Islet precursor cell (in vitro differentiated cells): ENCODE measurements at regions not wholly inside any gene's neighbourhood (a gene's known extent, or its start where the extent isn't known, plus 50 kb on each side); places are given as distances from the start of the nearest gene placed in this dataset.
"Not testable (repeated sequence)": the region's sequence is repeated elsewhere in the genome, so short reads cannot be mapped to it uniquely, and the experiment has no call there.

Source experiments
- DNase-seq: peaks from one replicate; pipeline ENCODE4 v3.0.0-alpha.2; 2018

DNA sequence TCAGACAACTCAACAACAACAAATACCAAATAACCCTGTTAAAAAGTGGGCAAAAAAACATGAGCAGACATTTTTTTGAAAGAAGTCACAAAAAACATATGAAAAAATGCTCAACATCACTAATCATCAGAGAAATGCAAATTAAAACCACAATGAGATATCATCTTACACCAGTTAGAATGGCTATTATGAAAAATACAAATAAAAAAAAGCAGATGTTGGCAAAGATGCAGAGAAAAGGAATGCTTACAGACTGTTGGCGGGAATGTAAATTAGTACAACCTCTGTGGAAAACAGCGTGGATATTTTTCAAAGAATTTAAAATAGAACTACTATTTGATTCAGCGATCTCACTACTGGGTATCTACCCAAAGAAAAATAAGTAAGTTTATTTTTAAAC is 114.0 kb downstream of the SLC38A4 start:
- DNase-seq = no peak

DNA sequence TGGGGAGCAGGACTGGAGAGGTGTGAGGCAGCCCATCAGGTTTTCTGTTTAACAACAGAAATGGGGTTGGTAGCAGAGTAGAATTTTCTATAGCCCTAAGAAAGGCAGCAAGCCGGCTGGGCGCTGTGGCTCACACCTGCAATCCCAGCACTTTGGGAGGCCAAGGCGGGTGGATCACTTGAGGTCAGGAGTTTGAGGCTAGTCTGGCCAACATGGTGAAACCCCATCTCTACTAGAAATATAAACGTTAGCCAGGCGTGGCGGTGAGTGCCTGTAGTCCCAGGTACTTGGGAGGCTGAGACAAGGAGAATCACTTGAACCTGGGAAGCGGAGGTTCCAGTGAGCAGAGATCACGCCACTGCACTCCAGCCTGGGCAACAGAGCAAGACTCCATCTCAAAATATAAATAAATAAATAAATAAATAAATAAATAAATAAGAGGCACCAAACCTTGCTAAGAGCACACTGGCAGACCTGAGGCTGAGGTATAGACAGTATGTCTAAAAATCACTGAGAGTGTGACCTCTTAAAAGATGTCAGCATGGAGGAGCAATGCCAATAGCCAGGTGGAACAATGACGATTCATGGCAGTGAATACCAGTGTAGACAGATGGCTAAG is 115.6 kb downstream of the SLC38A4 start:
- no peak for DNase-seq

DNA sequence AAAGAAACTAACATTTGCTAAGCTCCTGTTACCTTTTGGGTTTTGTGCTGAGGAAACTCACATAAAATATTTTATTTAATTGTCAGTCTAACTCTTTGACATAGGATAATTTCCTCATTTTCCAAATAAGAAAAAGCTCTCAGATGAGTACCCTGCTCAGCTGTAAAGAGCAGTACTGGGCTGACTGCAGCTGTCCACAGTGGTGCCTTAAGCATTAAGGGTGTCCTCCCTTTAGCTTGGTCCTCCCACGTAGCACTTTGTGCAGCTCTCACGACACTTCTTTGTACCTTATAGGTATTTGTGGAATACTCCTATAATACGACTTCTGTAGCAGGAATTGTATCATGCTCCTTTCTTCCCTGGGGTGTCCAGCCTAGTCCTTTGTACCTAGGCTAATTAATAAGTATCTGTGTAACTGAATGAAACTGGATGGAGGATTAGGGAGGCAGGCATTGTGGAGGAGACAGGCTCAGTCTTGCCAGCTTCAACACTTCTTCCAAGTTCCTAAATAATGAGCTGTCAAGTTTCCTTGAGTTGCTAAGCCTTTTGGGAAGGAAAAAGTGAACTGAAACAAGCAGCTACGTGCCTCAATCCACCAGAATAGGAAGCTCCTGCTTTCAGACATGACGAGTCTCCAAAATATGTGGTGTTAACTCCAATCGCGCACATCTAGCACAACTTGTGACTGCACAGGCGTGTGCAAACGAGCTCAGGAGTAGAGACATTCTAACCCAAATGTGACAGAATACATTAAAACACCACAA is 123.0 kb downstream of the SLC38A4 start:
- DNase-seq = no peak

GRCh38 chr12:46701356-46701755 is 124.4 kb downstream of the SLC38A4 start:
- no peak for DNase-seq

DNA sequence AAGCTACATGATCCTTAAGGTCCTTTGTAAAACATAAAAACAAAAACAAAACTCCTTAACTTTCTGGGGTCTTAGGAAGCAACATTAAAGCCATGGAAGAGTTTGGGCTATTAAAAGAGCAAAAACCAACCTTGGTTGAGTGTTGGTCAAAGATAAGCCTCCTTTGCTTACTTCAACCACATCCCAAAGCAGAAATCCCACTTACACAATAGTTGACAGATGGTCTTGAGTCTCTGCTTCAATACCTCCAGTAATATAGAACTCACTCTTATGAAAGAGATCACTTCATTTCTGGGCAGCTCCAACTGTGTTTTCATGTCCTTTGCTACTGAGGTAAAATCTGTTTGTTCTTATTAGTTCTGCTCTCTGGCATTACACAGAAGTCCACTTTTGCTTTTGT is 125.8 kb downstream of the SLC38A4 start:
- no peak for DNase-seq

DNA sequence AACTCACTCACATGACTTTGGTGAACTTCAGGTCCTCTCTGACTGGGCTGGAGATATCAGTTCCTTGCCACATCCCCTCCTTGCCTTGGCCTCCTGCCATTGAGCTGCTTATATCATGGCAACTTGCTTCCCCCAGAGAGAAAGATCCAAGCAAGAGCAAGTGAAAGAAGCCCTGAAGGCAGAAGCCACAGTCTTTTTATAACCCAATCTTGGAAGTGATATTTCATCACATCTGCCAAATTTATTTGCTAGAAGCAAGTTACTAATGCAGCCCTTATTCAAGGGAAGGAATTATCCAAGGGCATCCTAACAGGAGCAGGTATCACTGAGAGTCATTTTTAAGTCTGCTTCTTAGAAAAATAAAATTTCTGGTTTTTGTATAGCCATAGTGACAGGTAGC is 127.8 kb downstream of the SLC38A4 start:
- DNase-seq = no peak

GRCh38 chr12:46693518-46693917 is 132.3 kb downstream of the SLC38A4 start:
- DNase-seq = no peak

DNA sequence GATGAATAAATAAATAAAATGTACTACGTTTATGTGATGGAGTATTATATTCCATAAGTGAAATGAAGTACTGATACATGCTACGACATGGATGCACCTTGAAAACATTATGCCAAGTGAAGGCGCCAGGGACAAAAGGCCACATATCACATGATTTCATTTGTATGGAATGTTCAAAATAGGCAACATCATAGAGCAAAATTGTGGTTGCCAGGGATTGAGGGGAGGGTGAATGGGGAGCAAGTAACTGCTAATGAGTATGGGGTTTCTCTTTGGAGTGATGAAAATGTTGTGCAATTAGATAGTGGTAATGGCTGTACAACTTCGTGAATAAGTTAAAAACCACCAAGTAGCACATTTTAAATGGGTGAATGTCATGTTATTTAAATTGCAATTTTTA is 132.8 kb downstream of the SLC38A4 start:
- DNase-seq = no peak

DNA sequence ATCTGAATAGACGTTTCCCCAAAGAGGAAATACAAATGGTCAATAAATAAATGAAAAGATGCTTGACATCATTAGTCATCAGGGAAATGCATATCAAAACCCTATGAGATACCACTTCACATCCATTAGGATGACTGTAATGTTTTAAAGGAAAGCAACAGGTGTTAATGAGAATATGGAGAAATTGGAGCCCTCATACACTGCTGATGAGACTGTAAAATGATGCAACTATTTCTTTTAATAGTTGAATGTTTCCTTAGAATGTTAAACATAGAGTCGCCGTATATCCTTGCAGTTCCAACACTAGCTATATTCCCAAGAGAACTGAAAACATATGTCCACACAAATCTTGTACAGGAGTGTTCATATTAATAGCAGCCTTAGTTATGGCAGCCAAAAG is 133.2 kb downstream of the SLC38A4 start:
- no peak for DNase-seq

DNA sequence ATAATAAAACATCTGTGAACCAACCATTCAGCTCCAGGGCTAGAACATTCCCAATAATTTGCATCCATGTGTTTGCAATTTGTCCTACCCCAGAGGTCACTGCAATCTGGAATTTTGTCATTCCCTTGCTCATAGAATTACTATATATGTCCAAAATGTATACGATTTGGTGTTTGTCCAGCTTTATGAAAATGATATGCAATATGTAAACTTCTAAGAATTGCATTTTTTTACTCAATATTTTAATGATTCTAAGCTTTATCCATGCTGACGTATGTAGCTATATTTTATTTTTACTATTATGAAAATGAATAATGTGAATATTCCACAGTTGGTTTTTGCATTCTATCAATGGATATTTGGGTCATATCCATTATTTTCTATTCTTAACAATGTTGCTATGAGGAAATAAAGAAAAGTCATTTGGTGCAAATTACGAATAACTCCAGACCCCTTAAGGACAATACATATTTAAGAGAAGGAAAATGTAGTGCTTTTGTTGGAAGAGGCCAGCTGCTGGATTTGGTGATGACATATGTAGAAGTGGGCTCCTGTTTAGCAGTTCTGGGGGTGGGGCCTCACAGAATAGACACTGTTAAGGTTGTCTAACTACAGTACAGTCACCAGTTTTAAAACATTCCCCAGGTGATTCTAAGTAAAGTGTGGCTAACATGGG is 139.4 kb downstream of the SLC38A4 start:
- DNase-seq = no peak

GRCh38 chr12:46684243-46684642 is 141.6 kb downstream of the SLC38A4 start:
- DNase-seq = not testable (repeated sequence)

DNA sequence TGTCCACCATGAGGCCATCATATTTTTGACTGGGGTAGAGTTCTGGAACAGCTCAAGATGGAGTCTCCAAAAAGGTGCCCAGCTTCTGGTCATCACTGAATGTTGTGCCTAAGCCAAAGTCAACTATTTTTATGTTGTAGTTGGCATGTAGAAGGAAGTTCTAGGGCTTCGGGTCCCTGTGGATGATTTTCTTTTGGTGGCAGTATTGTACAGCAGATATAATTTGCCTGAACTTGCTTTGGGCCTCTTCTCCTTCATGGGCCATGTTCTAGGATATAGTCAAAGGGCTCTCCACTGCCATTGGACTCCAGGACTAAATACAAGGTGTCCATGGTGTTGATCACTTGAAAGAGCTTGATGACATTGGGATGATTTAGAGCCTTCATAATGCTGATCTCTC is 143.6 kb downstream of the SLC38A4 start:
- DNase-seq = no peak

DNA sequence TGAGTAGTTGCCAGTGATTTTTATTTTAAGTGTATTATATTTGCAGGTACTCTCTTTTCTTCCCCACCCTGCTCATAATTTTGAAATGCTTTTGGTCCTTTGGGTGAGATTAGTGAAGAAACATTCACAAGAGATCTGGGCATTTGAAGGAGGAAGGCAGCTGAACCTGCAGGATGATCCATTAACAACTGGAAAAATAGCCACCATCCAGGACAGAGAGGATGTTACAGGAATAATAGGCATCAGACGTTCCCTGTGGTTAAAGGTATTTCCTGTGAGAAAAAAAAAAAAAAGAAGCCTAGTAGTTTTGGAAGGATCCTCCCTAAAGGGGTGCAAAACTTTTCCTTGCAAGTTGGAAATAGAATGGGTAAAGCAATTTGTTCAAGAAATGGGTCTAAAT is 145.3 kb downstream of the SLC38A4 start:
- DNase-seq = no peak

- no peak for DNase-seq
Observed at GRCh38 chr12:46679754-46680153, 146.0 kb downstream of the SLC38A4 start.

- DNase-seq = no peak
Observed at GRCh38 chr12:46678426-46678825, 147.4 kb downstream of the SLC38A4 start.

GRCh38 chr12:46677749-46678148 is 148.0 kb downstream of the SLC38A4 start:
- DNase-seq = no peak

DNA sequence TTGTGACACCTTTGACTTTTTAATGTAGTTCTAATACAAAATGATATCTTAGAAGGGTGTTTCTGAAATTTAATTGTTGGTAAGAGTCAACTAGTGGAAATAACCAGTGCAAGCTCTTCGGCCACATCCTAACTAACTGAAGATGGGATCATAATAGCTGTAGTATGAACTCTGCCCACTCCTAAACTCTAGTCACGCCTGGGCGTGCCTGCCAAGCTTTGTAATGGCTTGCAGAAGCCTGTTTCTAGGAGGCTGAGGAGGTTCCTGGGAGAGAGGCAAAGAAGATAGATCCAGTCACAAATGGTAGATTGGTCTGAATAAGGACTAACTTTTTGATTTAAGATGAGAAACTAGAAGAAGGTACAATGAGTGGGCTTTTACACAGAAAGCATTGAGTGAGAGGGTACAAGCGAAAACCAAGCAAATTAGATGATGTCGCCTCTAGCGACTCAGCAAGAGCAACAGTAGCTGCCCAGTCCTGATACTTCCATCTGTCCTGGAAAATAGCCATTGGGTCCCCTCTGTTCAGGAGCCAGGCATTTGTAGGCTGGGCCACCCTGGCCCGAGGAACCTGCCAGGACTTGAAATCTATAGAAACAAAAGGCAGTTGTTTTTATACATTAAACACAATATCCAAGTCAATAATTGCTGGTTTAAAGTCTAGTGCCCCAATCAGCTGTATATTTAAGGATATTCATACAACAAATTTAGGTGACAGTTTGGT is 148.8 kb downstream of the SLC38A4 start:
- DNase-seq = no peak

GRCh38 chr12:46676396-46676795 is 149.4 kb downstream of the SLC38A4 start:
- no peak for DNase-seq

DNA sequence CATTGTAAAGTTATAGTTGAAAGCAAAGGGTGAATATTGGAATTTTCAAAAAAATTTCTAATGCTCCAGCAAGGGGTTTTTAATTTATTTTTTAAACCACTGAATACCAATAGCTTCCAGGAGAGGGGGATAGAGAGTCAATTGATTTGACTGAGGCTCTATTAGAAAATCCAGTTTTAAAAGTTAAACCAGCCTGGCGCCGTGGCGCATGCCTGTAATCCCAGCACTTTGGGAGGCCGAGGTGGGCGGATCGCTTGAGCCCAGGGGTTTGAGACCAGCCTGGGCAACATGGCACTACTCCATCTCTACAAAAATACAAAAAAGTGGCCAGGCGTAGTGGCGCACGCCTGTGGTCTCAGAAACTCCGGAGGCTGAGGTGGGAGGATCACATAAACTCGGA is 150.1 kb downstream of the SLC38A4 start:
- DNase-seq = no peak

DNA sequence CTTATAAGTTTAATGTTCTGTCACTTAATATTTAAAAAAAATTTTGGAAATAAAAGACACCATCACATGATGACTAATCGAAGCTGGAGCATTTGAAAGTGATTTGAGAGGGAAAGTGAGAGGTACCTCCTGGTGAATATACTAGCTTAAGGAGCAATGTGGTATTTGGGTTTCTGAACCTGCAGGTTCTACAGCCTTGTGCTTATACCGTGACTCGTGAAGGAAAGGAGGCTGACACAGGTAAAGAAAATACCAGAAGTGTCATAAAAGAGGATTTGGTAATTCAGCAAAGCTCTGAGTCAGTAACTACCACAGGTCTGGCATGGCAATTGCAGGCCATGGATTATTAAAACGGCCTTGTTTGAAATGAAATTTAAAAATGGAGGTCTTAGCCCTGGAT is 151.0 kb downstream of the SLC38A4 start:
- DNase-seq = no peak

DNA sequence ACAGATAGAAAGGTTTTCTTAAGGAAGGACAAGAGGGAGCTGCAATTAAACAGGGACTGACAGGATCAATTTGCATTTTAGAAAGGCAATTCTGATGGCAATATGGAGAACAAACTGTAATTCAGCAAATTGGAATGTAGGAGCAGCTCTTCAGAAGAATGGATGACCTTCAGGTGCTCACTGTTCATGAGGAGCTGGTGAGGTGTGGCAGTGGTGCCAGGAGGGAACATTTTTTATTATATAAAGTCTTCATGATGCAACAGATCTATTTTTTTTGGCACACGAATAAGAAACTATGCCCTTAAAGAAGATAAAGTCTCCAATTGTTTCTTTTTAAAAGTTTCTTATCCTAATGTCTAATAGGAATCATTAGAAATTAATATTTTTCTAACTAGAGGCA is 151.7 kb downstream of the SLC38A4 start:
- DNase-seq = no peak

DNA sequence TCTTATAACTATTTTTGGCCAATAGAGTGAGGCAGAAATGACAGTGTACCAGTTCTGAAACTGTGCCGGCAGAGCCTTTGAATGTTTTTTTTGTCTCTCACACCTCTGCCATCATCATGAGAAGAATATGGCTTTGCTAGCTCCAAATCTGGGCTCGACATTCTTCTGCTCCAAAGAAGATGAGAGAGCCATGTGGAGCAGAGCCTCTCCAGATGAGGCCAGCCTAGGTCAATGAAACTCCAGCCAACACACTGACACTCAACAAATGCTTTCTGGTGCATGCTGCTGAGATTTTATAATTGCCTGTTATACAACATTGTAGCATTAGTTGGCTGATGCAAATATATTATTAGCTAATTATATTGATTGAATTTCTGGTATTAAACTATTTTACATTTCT is 154.7 kb downstream of the SLC38A4 start:
- DNase-seq = no peak

DNA sequence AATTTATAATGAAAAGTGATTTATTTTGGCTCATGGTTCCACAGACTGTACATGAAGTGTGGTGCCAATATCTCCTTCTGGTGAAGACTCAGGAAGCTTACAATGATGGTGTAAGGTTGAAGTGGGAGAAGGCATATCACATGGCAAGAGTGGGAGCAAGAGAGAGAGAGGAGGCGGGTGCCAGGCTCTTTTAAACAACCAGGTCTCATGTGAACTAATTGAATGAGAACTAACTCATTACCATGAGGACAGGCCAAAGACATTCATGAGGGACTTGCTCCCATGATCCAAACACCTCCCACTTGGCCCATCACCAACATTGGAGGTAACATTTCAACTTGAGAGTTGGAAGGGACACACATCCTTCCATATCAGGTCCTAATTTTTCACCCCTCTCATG is 155.2 kb downstream of the SLC38A4 start:
- no peak for DNase-seq

GRCh38 chr12:46669720-46670119 is 156.1 kb downstream of the SLC38A4 start:
- no peak for DNase-seq
